ENCODE measurements at regions not wholly inside any gene's neighbourhood (a gene's known extent, or its start where the extent isn't known, plus 50 kb on each side); places are given as distances from the start of the nearest gene placed in this dataset.

- TF ChIP-seq POLR2A (conservative IDR thresholded peaks at IDR 0.05) (no peak), PHF21A (IDR thresholded peaks at IDR 0.05; ENCODE audit: borderline replicate concordance, low read depth) (no peak), SRF (CRISPR knock-in tag; IDR thresholded peaks at IDR 0.05) (no peak), LARP7 (IDR thresholded peaks at IDR 0.05) (no peak), HMG20A (CRISPR knock-in tag; conservative IDR thresholded peaks at IDR 0.05) (no peak), CTBP1 (IDR thresholded peaks at IDR 0.05; ENCODE audit: borderline replicate concordance) (no peak), SETDB1 (IDR thresholded peaks at IDR 0.05; ENCODE audit: low read length) (no peak), POLR2AphosphoS5 (IDR thresholded peaks at IDR 0.05; ENCODE audit: control insufficient read depth, insufficient read depth, low read depth, low read length) (no peak)
Observed at GRCh38 chr4:149870008-149870407, 54.4 kb upstream of the IQCM start.

Measured in K562 (cell line).